CD4-positive, alpha-beta T cell treated with Interleukin-10 for 1 hour (primary cell): ENCODE measurements at regions not wholly inside any gene's neighbourhood (a gene's known extent, or its start where the extent isn't known, plus 50 kb on each side); places are given as distances from the start of the nearest gene placed in this dataset.

Experiments
- DNase-seq: peaks from one replicate; pipeline ENCODE4 v3.0.0-alpha.2; 2020

DNA sequence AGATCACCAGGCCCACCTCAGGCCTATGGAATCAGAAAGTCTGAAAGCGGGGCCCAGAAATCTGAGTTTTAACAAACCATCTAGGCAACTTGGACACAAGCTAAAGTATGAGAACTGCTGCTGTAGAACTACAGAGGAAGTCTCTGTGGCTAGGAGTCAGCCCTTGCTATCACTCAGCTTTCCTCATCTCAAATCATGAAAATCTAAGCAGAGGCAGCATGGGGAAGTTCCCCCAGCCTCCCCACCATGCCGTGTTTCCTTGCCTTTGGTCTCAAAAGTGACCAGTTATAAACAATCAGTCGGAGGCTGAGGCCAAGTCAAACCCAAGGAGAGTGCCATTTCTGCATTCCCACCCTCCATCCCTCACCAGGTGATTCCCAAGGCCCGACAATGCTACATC, 404.7 kb downstream of the BCL11A start:
- no peak for DNase-seq

- no peak for DNase-seq
Observed at GRCh38 chr2:60140185-60140584, 413.3 kb downstream of the BCL11A start.

DNA sequence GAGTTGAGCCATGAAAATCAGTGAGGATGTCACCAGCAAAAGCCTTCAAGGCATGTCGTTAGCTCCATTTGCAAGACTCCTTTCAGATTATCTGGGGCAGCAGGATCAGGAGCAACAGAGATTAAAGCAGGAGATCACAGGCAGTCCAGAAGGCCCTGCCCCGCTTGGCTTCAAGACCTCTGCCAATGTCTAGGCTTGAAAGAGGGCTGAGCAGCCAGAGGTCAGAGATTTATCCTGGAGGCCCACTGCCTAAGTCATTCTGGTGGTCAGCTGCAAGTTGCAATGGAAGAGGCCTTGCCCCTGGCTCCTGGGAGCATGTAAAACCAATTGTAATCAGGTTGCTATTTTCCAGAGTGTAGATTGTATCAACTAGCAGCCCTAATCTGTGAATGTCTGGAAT, 416.5 kb downstream of the BCL11A start:
- DNase-seq = no peak

DNA sequence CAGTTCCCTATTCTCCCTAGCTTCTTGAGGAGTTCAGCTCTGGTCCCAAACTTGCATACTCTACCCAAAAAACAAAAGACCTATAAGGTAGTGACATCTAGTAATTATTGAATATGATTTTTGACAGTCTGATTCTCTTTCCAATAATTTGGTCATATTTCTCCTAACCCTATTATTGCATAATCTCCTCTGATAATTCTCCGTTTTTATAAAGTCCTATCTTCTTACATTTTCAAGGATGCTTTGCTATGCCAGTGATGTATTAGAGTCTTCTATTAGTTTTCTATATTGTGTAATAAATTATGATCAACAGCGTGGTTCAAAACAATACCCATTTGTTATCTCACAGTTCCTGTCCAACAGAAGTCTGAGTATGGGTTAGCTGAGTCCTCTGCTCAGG, 426.3 kb downstream of the BCL11A start:
- no peak for DNase-seq

DNA sequence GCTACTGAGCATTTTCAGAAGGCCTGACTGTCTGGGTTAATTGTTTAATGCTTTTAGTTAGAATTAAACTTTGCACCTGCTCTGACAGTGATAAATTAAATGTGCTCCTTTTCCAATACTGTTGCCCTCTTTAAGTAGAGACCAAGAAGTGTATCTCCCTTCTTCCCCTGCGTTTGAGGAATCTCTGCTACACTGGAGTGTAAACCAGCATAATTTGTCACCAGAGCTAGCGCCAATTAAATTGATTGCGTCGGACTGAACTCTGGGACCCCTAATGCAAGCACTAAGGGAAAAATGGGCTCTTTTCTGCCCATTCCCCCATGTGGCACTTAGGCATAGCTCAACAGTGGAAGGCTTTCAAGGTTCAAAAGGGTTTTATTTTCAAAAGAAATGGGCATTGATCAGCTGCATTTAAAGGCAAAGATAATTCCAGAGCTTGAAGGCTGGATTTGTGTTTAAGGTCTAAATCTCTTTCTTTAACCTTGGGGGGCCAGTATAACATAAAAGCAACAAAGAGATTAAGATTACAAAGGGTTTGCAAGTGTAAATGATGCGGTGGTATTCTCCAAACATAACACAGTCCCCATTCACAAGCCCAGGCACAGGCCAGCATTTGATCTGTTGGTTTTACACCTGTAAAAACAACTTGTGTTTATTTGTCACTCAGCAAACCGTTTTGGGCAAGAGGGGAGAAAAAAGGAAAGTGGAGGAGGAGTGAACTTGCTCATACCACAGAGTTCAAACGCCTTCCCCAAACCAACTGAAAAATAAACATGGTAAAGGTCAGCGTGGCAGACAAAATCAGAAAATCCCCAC, 427.6 kb downstream of the BCL11A start:
- DNase-seq = no peak

GRCh38 chr2:60119778-60120177, 433.7 kb downstream of the BCL11A start:
- DNase-seq = no peak

DNA sequence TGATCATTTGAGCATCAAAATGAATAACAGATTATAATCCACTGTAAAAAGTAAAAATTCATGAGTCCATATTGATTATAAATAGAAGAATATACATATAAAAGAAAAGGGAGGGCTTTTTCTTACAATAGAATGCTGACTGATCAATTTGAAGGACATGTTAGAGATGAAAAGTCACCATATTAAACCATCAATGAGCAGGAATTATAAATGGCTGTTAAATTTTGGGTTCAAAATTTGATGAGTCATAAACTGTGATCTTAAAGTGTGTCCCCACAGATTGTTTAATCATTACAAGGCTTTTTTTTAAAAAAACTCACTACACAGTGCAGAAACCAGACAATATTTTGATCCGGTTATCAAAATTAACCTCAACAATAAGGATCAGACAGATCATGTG, 434.5 kb downstream of the BCL11A start:
- no peak for DNase-seq

DNA sequence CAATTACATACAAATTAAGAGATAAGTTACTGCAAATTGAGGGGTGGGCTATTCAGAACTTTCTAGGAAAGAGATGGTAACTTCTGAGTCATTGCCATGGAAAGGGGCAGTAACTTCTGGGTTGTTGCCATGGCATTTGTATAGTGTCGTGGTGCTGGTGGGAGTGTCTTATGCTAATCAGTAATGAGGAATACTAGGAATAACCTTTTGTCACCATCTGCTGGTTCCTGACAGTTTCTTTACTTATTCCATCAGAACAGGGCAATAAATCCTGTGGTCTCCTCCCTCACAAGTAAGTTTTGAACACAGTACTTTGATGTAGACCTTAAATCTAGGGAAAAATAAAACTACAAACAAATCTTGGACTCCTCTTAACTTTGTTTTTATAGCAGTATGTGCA, 435.4 kb downstream of the BCL11A start:
- no peak for DNase-seq

DNA sequence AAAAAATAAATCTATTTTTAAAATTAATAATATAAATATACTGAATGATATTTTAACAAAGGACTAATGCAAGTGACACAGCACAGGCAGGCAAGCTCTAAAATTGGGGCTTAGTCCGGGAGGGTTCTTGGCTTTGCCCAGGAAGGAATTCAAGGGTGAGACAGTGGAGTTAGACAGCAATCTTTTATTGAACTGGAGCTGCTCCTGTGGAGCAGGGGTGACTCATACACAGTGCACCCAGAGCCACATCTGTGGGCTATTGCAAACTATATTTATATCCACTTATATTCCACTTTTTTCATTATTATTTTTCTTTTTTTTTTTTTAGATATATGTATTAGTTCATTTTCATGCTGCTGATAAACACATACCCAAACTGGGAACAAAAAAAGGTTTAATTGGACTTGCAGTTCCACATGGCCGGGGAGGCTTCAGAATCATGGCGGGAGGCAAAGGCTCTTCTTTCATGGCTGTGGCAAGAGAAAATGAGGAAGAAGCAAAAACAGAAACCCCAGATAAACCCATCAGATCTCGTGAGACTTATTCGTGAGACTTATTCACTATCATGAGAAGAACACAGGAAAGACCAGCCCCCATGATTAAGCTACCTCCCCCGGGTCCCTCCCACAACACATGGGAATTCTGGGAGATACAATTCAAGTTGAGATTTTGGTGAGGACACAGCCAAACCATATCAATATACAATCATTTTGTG, 437.1 kb downstream of the BCL11A start:
- DNase-seq = no peak

- no peak for DNase-seq
Observed at GRCh38 chr2:60109744-60110143, 443.7 kb downstream of the BCL11A start.

DNA sequence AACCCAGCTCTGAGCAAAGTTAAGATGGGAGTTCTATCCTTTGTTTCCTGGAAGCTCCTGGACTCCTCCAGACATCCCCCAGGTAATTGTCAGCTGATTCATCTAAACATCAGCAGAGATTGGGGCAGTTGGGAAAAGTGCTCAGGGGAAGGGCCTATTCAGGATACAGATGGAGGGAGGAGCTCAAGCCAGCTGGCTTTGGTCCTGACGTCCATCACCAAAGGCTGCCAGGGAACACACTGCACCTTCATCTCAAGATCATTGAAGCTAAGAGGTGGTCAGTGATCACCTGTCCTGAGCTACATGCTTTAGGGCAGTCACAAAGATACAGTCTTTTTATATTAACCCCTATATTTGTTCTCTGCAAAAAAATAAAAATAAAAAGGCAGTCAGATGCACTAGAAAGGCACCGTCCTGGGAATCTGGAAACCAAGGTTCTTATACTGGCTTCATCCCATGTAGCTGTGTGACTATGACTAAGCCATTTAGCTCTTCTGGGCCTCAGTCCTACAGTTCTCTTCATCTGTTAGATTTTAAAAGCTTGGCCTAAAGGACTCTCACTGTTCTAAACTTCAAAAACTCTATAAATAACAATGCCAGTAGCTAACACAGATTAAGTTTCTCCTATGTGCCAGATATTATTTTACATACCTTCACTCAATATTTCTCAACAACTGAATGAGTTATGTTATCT, 446.5 kb downstream of the BCL11A start:
- no peak for DNase-seq

GRCh38 chr2:60105906-60106305, 447.5 kb downstream of the BCL11A start:
- DNase-seq = no peak

GRCh38 chr2:60104514-60105505, 448.6 kb downstream of the BCL11A start:
- no peak for DNase-seq

DNA sequence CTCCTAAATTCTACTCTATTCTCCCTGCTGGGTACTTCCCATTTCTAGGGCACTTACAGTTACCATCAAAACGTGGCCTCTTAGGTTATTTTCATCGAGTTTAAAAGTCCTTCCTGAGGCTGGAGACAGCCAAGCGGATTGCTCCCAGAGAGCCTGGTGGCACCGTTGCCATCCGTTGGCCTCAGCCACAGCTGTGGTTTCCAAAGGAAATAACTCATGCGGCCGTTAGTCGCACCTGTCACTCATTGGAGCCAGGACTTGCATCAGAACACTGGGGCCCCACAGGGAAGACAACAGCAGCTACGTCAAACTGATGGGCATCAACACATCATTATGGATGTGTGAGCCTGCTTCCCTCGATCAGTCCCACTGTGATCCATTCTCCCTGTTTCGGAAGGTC, 453.4 kb downstream of the BCL11A start:
- DNase-seq = no peak

DNA sequence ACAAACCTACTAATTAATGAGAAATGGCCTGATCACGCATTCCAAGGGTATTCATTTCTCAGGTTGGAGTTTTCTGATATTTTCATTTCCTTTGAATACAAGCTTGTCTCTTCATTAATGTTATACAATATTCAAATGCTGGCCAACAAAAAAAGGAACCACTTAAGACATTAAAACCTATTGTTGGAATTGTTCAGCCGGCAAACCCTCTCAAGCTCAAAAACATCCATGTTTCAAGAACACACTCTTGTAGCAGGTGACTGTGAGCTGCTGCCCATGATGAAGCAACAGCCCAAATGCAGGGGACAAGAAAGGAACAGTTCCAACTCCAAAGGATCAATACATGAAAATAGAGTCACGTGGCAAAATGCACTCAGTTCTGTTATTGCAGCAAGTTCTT, 454.5 kb downstream of the BCL11A start:
- no peak for DNase-seq

DNA sequence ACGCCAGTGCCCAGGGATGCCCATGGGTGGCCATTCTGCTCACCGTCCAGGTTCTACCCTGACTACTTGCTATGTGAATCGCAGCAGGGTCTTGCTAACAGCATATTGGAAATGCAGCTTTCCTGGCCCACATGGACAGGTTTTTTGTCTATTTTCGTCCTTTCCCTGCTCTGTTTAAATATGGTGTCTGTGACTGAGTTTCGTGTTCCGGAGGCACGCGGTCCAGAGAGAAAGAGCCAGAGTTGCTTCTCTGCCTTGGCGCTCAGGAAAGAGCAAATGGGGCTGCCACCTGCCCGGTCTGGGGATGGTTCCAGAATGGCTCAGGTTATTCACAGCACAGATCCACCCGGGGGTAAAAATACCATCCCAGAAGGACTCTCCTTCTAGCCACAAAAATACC, 456.2 kb downstream of the BCL11A start:
- no peak for DNase-seq

GRCh38 chr2:60096556-60096955, 456.9 kb downstream of the BCL11A start:
- DNase-seq = no peak

DNA sequence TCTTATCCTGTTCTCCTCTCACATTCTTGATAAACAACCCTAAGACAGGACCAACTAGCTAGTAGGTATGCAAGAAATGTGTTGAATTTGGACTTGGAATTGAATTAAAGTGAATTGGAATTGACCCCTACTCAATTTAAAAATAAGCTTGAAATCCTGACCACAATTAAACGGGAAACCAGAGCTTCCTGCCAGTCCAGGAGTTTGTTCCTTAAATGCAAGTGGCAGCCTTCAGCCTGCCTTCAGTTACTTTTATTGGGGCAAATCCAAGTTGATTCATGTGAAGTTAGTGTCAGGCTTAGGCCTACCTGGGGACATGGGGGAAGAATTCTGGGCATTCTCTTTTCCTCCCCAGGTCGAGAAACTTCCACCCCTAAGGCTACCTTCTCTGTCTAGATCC, 457.6 kb downstream of the BCL11A start:
- no peak for DNase-seq

- DNase-seq = no peak
Observed at GRCh38 chr2:60095202-60095815, 458.1 kb downstream of the BCL11A start.

GRCh38 chr2:60094450-60094929, 459.0 kb downstream of the BCL11A start:
- DNase-seq = no peak

DNA sequence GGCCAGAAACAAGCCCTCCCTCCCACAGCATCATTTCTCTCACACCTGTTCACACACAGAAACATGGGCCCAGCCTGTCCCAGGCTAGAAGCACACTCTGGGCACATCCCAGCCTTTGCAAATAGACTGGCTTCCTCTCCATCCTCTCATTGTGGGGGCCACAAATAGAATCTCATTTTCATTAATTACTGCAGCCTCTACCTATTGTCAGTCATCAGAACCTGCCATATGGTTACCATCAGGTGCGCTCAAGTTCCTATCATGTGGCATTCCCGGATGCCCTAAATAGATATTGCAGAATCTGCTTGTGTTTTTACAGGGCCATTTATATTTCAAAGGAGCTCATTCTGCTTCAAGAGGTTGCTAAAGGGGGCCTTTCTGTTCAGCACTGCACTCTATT, 460.7 kb downstream of the BCL11A start:
- no peak for DNase-seq

- DNase-seq = no peak
Observed at GRCh38 chr2:60091894-60092293, 461.6 kb downstream of the BCL11A start.
